Stimulated activated effector memory CD8-positive, alpha-beta T cell treated with anti-CD3 and anti-CD28 coated beads, Interleukin-12 subunit alpha, Interleukin-12 subunit beta, amount 100 ng/mL, for 72 hours (primary cell): ENCODE measurements at regions not wholly inside any gene's neighbourhood (a gene's known extent, or its start where the extent isn't known, plus 50 kb on each side); places are given as distances from the start of the nearest gene placed in this dataset.

Source experiments
- ATAC-seq: fragments of 150-1000 bp; cut with Tn5 transposase; 2 replicates; pipeline ENCODE4 v1.10.0; 2021
- DNase-seq, 2 donors: peaks; one replicate each; pipeline ENCODE4 v3.0.0; 2021 to 2022; ENCODE audit warnings: low spot score in 2 of 2
- H3K27ac Mint-ChIP-seq: one replicate; pipeline ENCODE4 v1.8.0; 2022; ENCODE audit warnings: mild to moderate bottlenecking, mixed read lengths
- H3K36me3 Mint-ChIP-seq: one replicate; pipeline ENCODE4 v1.8.0; 2022; ENCODE audit warnings: mild to moderate bottlenecking, mixed read lengths
- H3K4me1 Mint-ChIP-seq: one replicate; pipeline ENCODE4 v1.8.0; 2022; ENCODE audit warnings: mixed read lengths
- H3K4me3 Mint-ChIP-seq: one replicate; pipeline ENCODE4 v1.8.0; 2022; ENCODE audit warnings: mild to moderate bottlenecking, mixed read lengths
- H3K9me3 Mint-ChIP-seq: one replicate; pipeline ENCODE4 v1.8.0; 2022; ENCODE audit warnings: mixed read lengths

- ATAC-seq (no peak), DNase-seq (no peak)
- H3K9me3 Mint-ChIP-seq: peaks cover 6% of the 10 kb centered on the region
- H3K4me3 Mint-ChIP-seq: no peak overlapping the region
- peaks cover 7% of the 10 kb centered on the region for H3K4me1 Mint-ChIP-seq
- peak overlapping the region; percentile 86 for H3K27ac Mint-ChIP-seq
- H3K36me3 Mint-ChIP-seq: no peaks in the 10 kb centered on the region
Observed at GRCh38 chr22:49510718-49511117, 317.0 kb downstream of the BRD1 start.

GRCh38 chr22:49509016-49509415 lies 318.7 kb downstream of the BRD1 start:
- H3K36me3 Mint-ChIP-seq: no peaks in the 10 kb centered on the region
- no peak overlapping the region for H3K27ac Mint-ChIP-seq
- DNase-seq: no peak
- peaks cover 7% of the 10 kb centered on the region for H3K4me1 Mint-ChIP-seq
- peaks cover 6% of the 10 kb centered on the region for H3K9me3 Mint-ChIP-seq
- H3K4me3 Mint-ChIP-seq: no peak overlapping the region
- no peak for ATAC-seq

DNA sequence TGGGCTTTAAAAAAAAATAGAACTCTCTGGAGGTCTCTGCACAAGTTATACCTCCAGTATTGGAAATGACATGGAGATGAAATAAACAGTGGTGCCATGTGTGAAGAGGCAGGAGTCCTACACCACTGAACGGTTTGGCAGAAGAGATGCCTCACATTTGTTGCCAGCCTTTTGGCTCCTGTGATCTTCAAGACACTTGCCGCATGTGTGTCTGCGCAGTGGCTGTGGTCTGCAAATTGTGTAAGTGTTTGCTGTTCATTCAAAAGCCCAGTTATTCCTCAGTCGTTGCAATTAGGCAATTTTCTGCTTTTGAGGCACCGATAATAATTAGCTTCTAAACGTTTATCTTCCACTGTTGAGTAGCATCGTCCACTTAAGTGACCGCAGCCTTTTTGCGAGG lies 319.1 kb downstream of the BRD1 start:
- no peak for DNase-seq
- ATAC-seq: no peak
- no peak overlapping the region for H3K27ac Mint-ChIP-seq
- H3K36me3 Mint-ChIP-seq: no peaks in the 10 kb centered on the region
- peaks cover 3% of the 10 kb centered on the region for H3K4me1 Mint-ChIP-seq
- no peak overlapping the region for H3K4me3 Mint-ChIP-seq
- H3K9me3 Mint-ChIP-seq: peaks cover 6% of the 10 kb centered on the region

DNA sequence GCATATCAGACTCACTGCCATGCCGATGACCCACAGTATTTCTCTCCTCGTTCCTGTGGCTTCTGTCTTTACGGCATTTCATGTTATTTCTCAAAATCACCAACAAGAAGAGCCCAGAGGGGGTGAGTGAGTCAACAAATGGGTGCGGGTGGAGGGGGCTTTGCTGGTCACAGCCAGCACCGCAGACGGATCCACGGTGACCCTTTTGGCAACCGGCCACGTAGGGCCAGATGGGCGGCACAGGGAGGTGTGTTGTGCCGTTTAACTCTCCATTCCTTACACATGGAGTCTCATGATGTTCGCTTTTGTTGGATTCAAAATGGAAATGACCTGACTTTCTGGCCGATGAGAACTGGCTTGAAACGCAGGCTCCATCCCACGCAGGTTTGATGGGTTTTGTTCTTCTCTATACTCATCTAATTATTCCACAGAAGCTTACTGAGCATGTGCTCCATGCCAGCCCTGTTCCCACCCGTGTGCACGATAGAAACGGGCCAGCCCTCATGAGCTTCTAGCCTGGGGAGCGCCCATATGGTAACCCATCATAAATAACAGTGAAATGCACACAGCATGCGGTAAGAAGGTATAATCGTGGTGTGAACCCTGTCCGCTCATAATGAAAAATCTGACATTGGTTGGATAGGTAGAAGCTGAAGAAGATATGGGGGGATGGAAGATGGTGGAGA lies 319.9 kb downstream of the BRD1 start:
- Mint-ChIP-seq H3K4me1 (no peaks in the 10 kb centered on the region), H3K36me3 (no peaks in the 10 kb centered on the region), H3K27ac (no peak overlapping the region), H3K4me3 (no peak overlapping the region), H3K9me3 (peaks cover 6% of the 10 kb centered on the region)
- no peak for DNase-seq
- no peak for ATAC-seq

DNA sequence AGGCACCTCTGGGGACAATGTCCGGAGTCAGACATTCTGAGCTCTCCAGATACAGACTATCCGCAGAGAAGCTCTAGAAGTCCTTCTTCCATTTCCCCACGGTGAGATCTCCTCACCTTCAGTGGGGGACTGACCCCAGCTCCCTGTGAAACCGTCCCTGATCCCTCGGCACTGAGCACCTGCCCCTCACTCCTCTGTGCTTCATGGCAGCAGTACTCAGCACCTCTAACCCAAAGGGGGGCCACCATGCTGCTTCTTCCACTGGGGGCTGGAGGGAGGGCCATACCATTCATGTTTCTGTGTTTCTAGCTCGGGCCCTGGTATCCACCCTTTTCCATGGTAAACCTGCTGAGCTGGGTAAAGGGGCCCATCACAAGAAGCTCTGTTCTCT lies 321.7 kb downstream of the BRD1 start:
- no peak for DNase-seq
- Mint-ChIP-seq H3K4me1 (no peaks in the 10 kb centered on the region), H3K36me3 (no peaks in the 10 kb centered on the region), H3K4me3 (no peak overlapping the region), H3K27ac (no peak overlapping the region), H3K9me3 (peaks cover 5% of the 10 kb centered on the region)
- no peak for ATAC-seq

DNA sequence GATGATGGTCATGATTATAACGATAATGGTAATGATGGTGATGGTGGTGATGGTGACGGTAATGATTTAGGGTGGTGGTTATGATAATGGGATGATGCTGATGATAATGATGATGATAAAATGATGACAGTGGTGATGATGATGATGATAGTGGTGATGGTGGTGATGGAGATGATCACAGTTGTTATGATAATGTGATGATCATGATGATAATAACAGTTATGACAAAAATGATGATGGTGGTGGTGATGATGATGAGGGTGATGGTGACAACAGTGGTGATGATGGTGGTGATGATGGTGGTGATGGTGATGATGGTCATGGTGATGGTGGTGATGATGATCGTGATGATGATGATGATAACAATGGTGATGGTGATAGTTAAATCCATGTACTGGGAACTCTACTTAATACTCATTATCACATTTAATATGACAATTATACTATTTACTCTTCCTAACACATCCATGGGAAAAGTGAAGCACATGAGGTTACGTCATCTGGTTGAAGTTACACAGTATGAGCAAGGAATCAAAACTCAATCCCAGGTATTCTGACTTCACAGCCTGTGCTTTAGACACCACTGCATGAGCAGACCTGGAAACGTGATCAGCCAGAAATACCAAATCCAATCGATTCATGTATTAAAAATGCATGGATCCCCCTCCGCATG lies 322.2 kb downstream of the BRD1 start:
- DNase-seq (no peak), ATAC-seq (no peak)
- no peak overlapping the region for H3K4me3 Mint-ChIP-seq
- peaks cover 3% of the 10 kb centered on the region for H3K9me3 Mint-ChIP-seq
- no peak overlapping the region for H3K27ac Mint-ChIP-seq
- no peaks in the 10 kb centered on the region for H3K36me3 Mint-ChIP-seq
- H3K4me1 Mint-ChIP-seq: no peaks in the 10 kb centered on the region

GRCh38 chr22:49503896-49504521 lies 323.7 kb downstream of the BRD1 start:
- no peak for DNase-seq
- H3K4me3 Mint-ChIP-seq: no peak overlapping the region
- no peak overlapping the region for H3K27ac Mint-ChIP-seq
- H3K9me3 Mint-ChIP-seq: peaks cover 3% of the 10 kb centered on the region
- peak; percentile 81 for ATAC-seq
- no peaks in the 10 kb centered on the region for H3K36me3 Mint-ChIP-seq
- no peaks in the 10 kb centered on the region for H3K4me1 Mint-ChIP-seq

GRCh38 chr22:49503321-49503720 lies 324.4 kb downstream of the BRD1 start:
- ATAC-seq: no peak
- Mint-ChIP-seq H3K4me1 (no peaks in the 10 kb centered on the region), H3K4me3 (no peak overlapping the region), H3K27ac (no peak overlapping the region), H3K36me3 (no peaks in the 10 kb centered on the region), H3K9me3 (peaks cover 3% of the 10 kb centered on the region)
- no peak for DNase-seq

GRCh38 chr22:49502126-49502826 lies 325.4 kb downstream of the BRD1 start:
- Mint-ChIP-seq H3K36me3 (no peaks in the 10 kb centered on the region), H3K9me3 (no peaks in the 10 kb centered on the region), H3K4me3 (no peak overlapping the region), H3K4me1 (no peaks in the 10 kb centered on the region), H3K27ac (no peak overlapping the region)
- DNase-seq (no peak), ATAC-seq (no peak)

DNA sequence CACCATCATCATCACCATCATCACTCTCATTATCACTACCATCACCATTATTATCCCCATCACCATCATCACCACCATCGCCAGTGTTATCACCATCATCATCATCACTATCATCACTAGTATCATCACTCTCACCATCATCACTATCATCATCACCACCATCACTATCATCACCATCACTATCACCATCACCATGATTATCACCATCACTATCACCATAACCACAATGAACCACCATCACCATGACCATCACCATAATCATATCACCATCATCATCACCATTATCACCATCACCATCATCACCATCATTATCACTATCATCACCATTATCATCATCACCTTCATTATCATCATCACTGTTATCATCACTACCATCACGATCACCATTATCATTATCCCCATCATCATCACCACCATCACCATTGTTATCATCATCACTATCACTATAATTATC lies 326.7 kb downstream of the BRD1 start:
- Mint-ChIP-seq H3K36me3 (no peaks in the 10 kb centered on the region), H3K4me3 (no peak overlapping the region), H3K9me3 (peaks cover 2% of the 10 kb centered on the region), H3K4me1 (no peaks in the 10 kb centered on the region), H3K27ac (no peak overlapping the region)
- DNase-seq: no peak
- ATAC-seq: no peak

DNA sequence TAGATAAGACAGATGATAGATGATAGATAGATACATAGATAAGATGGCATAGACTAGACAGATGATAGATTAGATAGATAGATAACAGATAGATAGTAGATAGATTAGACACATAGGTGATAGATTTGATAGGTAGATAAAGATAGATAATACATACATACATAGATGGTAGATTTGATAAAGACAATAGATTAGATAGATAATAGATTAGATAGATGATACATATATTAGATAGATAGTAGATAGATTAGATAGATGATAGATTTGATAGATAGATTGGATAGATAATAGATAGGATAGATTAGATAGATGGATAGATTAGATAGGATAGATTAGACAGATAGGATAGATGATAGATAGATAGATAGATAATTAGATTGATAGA lies 327.6 kb downstream of the BRD1 start:
- Mint-ChIP-seq H3K9me3 (peaks cover 2% of the 10 kb centered on the region), H3K27ac (no peak overlapping the region), H3K4me1 (no peaks in the 10 kb centered on the region), H3K36me3 (no peaks in the 10 kb centered on the region), H3K4me3 (no peak overlapping the region)
- ATAC-seq (no peak), DNase-seq (no peak)

DNA sequence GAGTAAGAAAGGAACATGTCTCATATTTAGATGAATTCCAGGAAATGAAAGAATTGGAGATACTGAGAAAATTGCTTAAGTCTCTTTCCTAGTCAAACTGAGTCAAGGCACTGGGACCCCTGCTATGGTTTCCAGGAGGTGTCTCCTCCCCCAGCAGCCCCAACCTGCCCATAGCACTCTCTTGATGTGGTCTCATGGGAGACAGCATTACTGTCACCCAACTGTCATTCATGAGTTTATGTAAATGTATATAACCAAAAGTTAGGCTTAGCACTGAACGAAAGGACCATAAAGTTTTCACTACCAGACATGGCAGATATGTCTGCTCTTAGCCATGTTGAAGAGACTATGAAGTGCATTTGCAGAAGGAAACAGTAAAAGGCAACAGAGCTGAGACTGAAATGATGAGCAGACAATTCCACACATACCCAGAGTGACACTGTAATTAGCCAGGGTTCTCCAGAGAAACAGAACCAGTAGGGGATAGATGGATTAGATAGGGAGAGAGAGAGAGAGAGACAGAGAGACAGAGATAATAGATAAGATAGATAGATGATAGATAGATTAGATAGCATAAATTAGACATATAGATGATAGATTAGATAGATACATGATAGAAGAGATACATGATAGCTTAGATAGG lies 328.1 kb downstream of the BRD1 start:
- H3K36me3 Mint-ChIP-seq: no peaks in the 10 kb centered on the region
- DNase-seq (no peak), ATAC-seq (no peak)
- H3K4me3 Mint-ChIP-seq: no peak overlapping the region
- no peak overlapping the region for H3K27ac Mint-ChIP-seq
- peaks cover 2% of the 10 kb centered on the region for H3K9me3 Mint-ChIP-seq
- no peaks in the 10 kb centered on the region for H3K4me1 Mint-ChIP-seq

GRCh38 chr22:49497266-49497665 lies 330.4 kb downstream of the BRD1 start:
- no peaks in the 10 kb centered on the region for H3K36me3 Mint-ChIP-seq
- H3K4me1 Mint-ChIP-seq: no peaks in the 10 kb centered on the region
- DNase-seq (no peak), ATAC-seq (no peak)
- H3K4me3 Mint-ChIP-seq: no peak overlapping the region
- H3K27ac Mint-ChIP-seq: no peak overlapping the region
- H3K9me3 Mint-ChIP-seq: peaks cover 2% of the 10 kb centered on the region

DNA sequence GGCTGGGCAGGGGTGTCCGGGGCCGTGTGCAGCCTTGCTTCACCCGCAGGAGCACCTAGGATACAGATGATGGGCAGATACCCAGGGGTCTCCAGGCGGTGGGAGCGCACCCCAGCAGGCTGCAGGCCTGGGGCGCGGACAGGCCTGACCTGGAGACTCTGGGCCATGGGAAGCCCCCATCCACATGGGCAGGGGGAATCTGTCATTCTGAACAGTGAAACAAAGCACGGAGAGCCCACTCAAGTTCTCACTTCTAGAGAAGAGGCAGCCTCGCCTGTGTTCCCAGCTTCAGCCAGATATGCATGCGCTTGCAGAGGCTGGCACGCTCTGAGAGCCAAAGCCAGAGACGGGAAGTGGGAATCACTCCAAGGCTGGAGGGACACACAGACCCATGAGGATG lies 333.1 kb downstream of the BRD1 start:
- no peaks in the 10 kb centered on the region for H3K4me1 Mint-ChIP-seq
- no peak overlapping the region for H3K27ac Mint-ChIP-seq
- peaks cover 2% of the 10 kb centered on the region for H3K9me3 Mint-ChIP-seq
- H3K36me3 Mint-ChIP-seq: no peaks in the 10 kb centered on the region
- no peak overlapping the region for H3K4me3 Mint-ChIP-seq
- ATAC-seq: no peak
- no peak for DNase-seq

DNA sequence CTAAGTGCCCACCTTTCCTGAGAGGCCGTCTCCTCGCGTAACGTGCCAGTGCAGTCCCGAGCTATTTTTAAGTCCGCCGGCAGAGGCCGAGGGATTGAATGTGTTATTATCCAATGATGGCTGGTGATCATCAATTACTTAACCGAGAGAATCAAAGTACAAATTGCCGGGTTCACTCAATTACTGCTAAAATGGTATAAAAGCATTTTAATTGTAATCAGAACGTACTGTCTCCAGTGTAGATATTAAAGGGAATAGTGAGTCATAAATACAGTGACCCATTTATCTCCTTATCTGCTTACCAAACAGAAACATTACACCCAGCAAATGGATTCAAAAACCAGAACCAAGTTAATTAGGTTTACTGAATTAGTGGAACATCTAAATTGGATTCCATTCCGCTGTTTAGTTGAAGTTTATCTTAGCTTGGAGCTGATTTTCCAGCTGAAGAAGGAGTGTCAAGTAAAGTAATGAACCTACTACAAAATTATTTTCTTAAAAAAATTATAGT lies 334.9 kb downstream of the BRD1 start:
- ATAC-seq (no peak), DNase-seq (no peak)
- H3K4me3 Mint-ChIP-seq: no peak overlapping the region
- no peak overlapping the region for H3K27ac Mint-ChIP-seq
- H3K36me3 Mint-ChIP-seq: no peaks in the 10 kb centered on the region
- H3K4me1 Mint-ChIP-seq: no peaks in the 10 kb centered on the region
- H3K9me3 Mint-ChIP-seq: peaks cover 2% of the 10 kb centered on the region
